Transverse colon (tissue), 3 donors: ENCODE measurements at regions not wholly inside any gene's neighbourhood (a gene's known extent, or its start where the extent isn't known, plus 50 kb on each side); places are given as distances from the start of the nearest gene placed in this dataset.

Source experiments
- EP300 ChIP-seq: sonication (generic); formaldehyde crosslinking; IDR thresholded peaks from one replicate; pipeline ENCODE4 v1.6.1; 2017; ENCODE audit warnings: antibody characterized with exemption, low read depth
- POLR2A ChIP-seq: fragments of 450-650 bp; IDR thresholded peaks from one replicate; pipeline ENCODE4 v1.6.1; 2016; ENCODE audit warnings: antibody characterized with exemption, mild to moderate bottlenecking, moderate library complexity
- TF ChIP-seq, protein P1 (sequence below), 5 experiments: fragments of 200-600 bp in 3 of 5; fragments of 450-650 bp in 2 of 5; sonication (generic) in 3 of 5; IDR thresholded peaks; 1 replicate in 2 of 5; 2 replicates in 3 of 5; pipeline ENCODE4 v1.5.1; 2016 to 2017; ENCODE audit warnings: antibody characterized with exemption in 5 of 5, inconsistent platforms in 3 of 5, mild to moderate bottlenecking in 2 of 5, moderate library complexity in 1 of 5

DNA sequence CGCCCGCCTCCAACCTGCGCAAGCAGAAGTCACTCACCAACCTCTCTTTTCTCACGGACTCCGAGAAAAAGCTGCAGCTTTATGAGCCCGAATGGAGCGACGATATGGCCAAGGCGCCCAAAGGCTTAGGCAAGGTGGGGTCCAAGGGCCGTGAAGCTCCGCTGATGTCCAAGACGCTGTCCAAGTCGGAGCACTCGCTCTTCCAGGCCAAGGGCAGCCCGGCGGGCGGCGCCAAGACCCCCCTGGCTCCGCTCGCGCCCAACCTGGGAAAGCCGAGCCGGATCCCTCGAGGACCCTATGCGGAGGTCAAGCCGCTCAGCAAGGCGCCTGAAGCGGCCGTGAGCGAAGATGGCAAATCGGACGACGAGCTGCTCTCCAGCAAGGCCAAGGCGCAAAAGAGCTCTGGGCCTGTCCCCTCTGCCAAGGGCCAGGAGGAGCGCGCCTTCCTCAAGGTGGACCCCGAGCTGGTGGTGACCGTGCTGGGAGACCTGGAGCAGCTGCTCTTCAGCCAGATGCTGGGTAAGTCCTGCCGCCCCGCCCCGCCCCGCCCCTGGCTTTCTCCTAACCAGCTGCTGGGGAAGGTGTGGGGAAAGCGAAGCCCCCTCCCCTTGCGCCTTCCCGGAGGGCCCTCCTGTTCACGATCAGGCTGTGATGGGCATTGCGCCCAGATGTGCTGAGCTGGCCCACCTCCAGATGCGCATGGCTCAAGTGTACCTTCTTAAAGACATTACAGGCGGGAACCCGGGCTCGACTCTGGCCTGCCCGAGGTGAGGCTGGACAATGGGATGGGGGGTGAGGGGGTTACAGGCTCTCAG is 110.2 kb downstream of the NAV1 start:
- TF ChIP-seq, protein P1, sequence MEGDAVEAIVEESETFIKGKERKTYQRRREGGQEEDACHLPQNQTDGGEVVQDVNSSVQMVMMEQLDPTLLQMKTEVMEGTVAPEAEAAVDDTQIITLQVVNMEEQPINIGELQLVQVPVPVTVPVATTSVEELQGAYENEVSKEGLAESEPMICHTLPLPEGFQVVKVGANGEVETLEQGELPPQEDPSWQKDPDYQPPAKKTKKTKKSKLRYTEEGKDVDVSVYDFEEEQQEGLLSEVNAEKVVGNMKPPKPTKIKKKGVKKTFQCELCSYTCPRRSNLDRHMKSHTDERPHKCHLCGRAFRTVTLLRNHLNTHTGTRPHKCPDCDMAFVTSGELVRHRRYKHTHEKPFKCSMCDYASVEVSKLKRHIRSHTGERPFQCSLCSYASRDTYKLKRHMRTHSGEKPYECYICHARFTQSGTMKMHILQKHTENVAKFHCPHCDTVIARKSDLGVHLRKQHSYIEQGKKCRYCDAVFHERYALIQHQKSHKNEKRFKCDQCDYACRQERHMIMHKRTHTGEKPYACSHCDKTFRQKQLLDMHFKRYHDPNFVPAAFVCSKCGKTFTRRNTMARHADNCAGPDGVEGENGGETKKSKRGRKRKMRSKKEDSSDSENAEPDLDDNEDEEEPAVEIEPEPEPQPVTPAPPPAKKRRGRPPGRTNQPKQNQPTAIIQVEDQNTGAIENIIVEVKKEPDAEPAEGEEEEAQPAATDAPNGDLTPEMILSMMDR (IDR thresholded peaks at IDR 0.05), result no peak
- no peak for TF ChIP-seq POLR2A
- TF ChIP-seq EP300, result no peak
